SK-N-SH (cell line): ENCODE measurements at regions not wholly inside any gene's neighbourhood (a gene's known extent, or its start where the extent isn't known, plus 50 kb on each side); places are given as distances from the start of the nearest gene placed in this dataset.

Experiments
- EZH2phosphoT487 ChIP-seq: fragments of 200-600 bp; sonication (generic); IDR thresholded peaks from 2 replicates; pipeline ENCODE4 v1.6.1; 2017; ENCODE audit warnings: low read depth, mixed run types, mild to moderate bottlenecking, antibody characterized with exemption, moderate library complexity, borderline replicate concordance
- JUND ChIP-seq: IDR thresholded peaks from 2 replicates; pipeline ENCODE4 v1.4.0; 2012
- POLR2AphosphoS5 ChIP-seq: IDR thresholded peaks from 2 replicates; pipeline ENCODE4 v1.6.1; 2012; ENCODE audit warnings: low read depth, low read length
- TF ChIP-seq, protein P1 (sequence below): fragments of 200-600 bp; sonication (generic); IDR thresholded peaks from 2 replicates; pipeline ENCODE4 v1.6.1; 2017; ENCODE audit warnings: antibody characterized with exemption, mild to moderate bottlenecking, moderate library complexity

DNA sequence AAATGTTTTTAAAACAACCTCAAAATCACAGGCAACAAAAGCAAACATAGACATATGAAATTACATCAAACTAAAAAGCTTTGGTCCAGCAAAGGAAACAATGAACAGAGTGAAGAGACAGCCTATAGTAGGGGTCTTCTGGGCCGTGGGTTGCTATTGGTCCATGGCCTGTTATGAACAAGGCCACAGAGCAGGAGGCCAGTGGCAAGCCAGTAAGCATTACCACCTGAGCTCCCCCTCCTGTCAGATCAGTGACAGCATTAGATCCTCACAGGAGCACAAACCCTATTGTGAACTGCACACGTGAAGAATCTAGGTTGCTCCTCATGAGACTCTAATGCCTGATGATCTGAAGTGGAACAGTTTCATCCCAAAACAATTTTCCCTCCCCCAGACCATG, 174.0 kb downstream of the DIO2 start:
- TF ChIP-seq, protein P1, sequence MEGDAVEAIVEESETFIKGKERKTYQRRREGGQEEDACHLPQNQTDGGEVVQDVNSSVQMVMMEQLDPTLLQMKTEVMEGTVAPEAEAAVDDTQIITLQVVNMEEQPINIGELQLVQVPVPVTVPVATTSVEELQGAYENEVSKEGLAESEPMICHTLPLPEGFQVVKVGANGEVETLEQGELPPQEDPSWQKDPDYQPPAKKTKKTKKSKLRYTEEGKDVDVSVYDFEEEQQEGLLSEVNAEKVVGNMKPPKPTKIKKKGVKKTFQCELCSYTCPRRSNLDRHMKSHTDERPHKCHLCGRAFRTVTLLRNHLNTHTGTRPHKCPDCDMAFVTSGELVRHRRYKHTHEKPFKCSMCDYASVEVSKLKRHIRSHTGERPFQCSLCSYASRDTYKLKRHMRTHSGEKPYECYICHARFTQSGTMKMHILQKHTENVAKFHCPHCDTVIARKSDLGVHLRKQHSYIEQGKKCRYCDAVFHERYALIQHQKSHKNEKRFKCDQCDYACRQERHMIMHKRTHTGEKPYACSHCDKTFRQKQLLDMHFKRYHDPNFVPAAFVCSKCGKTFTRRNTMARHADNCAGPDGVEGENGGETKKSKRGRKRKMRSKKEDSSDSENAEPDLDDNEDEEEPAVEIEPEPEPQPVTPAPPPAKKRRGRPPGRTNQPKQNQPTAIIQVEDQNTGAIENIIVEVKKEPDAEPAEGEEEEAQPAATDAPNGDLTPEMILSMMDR: no peak
- TF ChIP-seq JUND: no peak
- no peak for TF ChIP-seq POLR2AphosphoS5
- no peak for TF ChIP-seq EZH2phosphoT487
